Stromal cell of bone marrow (primary cell): ENCODE measurements at regions not wholly inside any gene's neighbourhood (a gene's known extent, or its start where the extent isn't known, plus 50 kb on each side); places are given as distances from the start of the nearest gene placed in this dataset.
"Not testable (repeated sequence)": the region's sequence is repeated elsewhere in the genome, so short reads cannot be mapped to it uniquely, and the experiment has no call there.

Source experiments
- DNase-seq: peaks from one replicate; pipeline ENCODE4 v3.0.0-alpha.2; 2012; ENCODE audit warnings: low read depth

DNA sequence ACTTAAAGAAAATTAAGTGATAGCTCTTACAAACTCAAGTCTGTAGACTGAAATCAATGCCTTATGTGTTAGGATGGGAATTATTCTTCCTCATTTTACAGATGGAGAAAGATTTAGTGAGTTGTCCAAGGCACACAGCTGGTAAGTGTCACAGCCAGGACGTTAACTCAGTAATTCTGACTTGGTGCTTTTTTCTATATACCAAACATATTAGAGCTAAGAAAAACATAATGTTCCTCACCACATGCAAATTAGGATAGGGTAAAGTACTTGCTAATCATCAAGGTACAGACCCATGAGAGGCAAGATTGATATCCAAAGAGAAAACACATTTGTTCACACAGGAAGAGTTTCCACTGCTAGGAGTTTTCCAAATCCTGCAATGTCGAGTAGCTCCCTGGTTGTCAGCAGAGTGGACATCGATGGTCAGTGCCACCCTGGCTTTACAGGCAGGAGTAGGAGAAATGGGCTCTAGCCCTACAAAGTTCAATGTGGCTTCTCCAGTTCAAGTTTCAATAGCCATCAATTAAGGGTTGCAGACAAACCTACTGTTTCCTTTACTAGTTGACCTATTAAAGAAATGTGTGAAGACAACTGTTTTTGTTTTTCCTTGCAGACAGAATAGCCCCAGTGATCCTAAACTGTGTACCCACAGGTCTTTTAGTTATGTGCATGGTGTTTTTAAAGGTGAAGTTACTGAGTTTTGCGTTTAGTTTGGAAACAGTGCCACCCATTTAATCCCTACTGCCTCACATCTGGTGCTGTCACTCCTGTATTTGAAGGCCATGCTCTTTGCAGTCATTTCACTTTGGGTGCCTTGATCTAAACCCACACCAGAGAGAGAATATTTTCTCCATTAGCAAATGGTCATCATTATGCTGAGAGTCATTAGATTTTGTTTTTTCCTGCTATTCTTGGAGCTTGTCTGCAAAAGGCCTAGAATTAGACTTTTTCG lies 460.8 kb upstream of the SMARCA2 start:
- no peak for DNase-seq

GRCh38 chr9:1558666-1559065 lies 456.5 kb upstream of the SMARCA2 start:
- DNase-seq, result not testable (repeated sequence)

GRCh38 chr9:1575939-1576338 lies 439.2 kb upstream of the SMARCA2 start:
- no peak for DNase-seq

DNA sequence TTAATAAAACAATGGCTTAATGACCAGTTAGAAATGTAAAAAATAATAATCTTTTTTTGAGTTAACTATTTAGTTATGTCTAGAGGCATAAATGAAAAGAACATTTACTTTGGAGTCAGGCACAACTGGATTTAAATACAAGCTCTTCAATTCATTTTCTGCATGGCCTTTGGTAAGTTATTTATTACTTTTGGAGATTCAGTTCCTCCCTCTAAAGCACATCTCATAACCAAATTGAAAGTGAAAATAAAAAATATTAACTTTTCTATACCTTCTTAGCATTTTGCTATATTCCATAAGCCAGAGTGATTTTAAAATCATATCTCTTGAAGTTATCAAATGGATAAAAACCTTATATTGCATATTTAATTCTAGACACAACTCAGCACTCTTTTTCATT lies 434.9 kb upstream of the SMARCA2 start:
- DNase-seq, result no peak

- no peak for DNase-seq
These were observed 433.2 kb upstream of the SMARCA2 start for GRCh38 chr9:1581926-1582325.

GRCh38 chr9:1591310-1591709 lies 423.8 kb upstream of the SMARCA2 start:
- no peak for DNase-seq

DNA sequence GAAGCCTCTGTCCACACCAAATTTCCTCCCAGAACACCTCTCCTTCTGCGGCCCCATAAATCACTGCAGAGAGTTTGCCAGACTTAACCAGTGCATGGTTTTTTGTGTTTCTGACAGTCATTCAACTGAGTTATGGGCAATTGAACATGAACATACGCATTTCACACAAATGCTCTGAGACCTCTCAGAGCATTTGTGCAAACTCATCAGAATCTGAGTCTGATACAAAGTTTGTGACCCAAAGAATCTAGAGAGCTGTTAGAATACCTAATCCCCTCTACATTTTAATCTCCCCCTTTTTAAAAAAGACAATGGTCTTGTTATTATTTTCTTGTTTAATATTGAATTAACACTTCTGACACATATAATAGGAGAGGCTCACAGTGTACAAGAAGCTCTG lies 416.9 kb upstream of the SMARCA2 start:
- DNase-seq, result no peak

DNA sequence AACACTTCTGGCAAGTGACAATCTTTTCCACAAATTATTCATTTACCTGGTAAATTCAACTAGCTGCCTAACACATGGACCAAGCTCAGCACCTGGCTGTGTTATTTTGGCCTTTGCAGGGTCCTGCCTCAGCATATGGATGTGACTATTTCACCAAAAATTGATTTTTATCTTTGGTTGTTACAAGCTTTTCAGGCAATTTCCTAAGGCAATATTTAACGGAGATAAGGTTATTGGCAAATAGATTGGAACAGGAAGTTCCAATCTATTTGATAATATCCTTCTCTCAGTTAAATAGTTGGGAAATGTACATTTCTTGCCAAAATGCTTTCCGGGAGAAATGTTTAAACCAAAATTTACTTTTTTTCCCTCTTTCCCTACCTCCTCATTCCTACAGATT lies 415.2 kb upstream of the SMARCA2 start:
- DNase-seq, result no peak

GRCh38 chr9:1604942-1605560 lies 410.1 kb upstream of the SMARCA2 start:
- no peak for DNase-seq

DNA sequence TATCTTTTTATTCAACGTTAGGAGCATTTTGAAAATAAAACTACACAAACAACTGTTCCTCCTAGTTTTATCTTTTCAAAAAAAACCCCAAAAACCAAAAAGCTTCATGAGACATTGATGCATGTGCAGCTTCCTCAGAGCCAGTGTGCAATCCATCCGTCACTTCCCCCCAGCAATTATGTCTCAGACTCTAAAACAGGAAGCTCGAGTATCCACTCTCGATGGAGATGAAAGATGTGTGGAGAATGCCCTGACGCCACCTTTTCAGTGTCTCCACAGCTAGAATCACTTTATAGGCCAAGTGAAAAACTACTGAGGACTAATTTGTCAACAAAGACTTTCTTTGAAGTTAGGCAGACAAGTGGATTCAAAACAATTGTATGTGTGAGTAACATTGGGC lies 408.9 kb upstream of the SMARCA2 start:
- no peak for DNase-seq

GRCh38 chr9:1612886-1613285 lies 402.3 kb upstream of the SMARCA2 start:
- DNase-seq, result no peak

GRCh38 chr9:1617419-1617818 lies 397.7 kb upstream of the SMARCA2 start:
- DNase-seq, result no peak

DNA sequence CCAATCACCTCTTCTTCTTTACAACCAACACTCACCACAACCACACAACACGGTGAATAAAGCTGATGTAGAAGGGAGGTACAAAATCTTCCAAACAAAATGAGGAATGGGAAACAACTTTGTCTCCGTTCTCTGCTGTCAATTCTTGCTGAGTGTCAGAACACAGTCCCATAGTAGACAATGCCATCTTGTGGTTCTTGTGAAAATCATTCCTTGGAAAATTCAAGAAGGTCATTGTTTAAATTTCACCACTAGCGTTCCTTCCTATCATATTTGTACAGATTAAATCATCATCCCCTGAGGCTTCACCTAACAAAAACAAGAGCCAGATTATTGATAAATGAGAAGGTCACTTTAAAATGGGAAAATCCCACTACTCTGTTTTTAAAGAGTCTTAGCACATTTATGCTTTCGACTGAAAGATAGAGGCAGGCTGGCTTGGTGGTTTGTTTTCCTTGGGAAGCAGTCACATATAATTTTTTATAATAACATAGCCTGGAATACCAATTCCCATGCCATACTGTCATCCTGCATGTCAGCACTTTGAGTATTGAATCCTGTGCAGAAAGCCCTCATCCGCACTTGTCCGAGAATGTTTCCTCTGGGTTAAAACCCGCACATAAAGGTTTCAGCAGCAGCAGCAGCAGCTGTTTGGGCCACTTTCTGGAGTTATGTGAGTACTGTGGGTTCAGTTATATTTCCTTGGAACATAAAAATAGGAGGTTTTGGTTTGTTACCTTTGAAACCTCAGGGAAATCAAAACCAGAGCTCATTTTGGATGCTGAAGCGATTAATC lies 395.0 kb upstream of the SMARCA2 start:
- peak; percentile 11 for DNase-seq

GRCh38 chr9:1637401-1637800 lies 377.7 kb upstream of the SMARCA2 start:
- no peak for DNase-seq

- DNase-seq, result no peak
These were observed 376.0 kb upstream of the SMARCA2 start for GRCh38 chr9:1639166-1639565.

- no peak for DNase-seq
These were observed 367.4 kb upstream of the SMARCA2 start for GRCh38 chr9:1647776-1648175.

- DNase-seq, result no peak
These were observed 361.9 kb upstream of the SMARCA2 start for GRCh38 chr9:1653282-1653681.

GRCh38 chr9:1658661-1659362 lies 356.3 kb upstream of the SMARCA2 start:
- DNase-seq, result no peak

- DNase-seq, result no peak
These were observed 355.8 kb upstream of the SMARCA2 start for GRCh38 chr9:1659363-1659690.

- no peak for DNase-seq
These were observed 346.7 kb upstream of the SMARCA2 start for GRCh38 chr9:1668441-1668840.

- no peak for DNase-seq
These were observed 341.8 kb upstream of the SMARCA2 start for GRCh38 chr9:1673300-1673699.

DNA sequence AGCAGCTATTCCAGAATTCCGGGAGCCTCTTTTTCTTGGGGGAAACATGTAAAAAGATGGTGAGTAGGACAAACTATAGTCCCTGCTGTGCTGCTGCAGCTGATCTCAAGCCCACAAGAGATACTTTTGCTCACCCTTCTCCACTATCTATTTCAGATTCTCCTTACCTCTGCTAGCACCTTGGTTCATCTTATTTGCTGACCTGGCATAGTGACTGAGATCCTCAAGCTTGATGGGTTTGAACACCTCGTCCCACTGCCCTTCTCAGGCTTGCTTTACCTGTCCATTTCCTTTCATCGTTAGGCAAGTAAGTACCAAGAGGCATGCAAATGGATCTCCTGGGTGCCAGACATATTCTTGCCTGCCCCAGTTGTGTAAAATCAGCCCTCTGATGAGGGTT lies 338.4 kb upstream of the SMARCA2 start:
- no peak for DNase-seq
